ENCODE measurements at regions not wholly inside any gene's neighbourhood (a gene's known extent, or its start where the extent isn't known, plus 50 kb on each side); places are given as distances from the start of the nearest gene placed in this dataset.

DNA sequence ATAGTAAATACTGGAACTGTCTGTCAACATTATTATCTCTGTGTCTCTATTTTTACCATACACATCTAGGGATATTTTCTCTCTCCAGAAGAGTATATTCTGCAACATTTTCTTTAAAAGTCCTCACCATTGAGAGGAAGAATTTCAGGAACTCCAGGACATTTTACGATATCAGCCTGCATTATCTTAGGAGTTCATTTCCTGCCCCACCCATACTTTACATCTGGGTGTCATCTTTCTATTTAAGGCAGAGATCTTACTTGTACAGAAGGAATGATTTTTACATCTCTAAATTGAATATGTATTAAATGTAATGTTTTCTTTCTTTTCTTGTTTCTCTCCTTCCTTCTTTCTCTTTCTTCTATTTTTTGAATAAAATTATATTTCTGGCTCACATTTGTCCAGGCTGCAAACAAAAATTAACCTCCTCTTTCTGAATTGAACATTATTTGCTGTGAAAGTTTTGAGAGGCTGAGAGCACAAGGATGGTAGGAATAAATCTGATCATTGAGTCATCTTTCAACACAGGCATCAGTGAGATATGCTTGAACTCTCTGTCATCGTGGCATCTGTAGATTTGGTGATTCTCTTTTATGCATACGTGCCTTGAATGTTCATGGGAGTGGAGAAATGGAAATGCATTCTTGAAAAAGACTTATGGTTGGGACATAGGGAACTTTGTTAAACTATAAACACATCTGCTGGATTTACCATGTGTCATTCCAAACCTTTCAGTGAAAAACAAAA lies 753.6 kb downstream of the SLC16A7 start:
- Histone ChIP-seq H3K4me3 (ENCODE audit: low read depth, low read length) (no peak overlapping the region), H3K27me3 (ENCODE audit: control insufficient read depth, insufficient read depth, low read length) (no peaks in the 10 kb centered on the region), H3K36me3 (ENCODE audit: control insufficient read depth, insufficient read depth, low read length) (no peaks in the 10 kb centered on the region)
- TF ChIP-seq, protein P1, sequence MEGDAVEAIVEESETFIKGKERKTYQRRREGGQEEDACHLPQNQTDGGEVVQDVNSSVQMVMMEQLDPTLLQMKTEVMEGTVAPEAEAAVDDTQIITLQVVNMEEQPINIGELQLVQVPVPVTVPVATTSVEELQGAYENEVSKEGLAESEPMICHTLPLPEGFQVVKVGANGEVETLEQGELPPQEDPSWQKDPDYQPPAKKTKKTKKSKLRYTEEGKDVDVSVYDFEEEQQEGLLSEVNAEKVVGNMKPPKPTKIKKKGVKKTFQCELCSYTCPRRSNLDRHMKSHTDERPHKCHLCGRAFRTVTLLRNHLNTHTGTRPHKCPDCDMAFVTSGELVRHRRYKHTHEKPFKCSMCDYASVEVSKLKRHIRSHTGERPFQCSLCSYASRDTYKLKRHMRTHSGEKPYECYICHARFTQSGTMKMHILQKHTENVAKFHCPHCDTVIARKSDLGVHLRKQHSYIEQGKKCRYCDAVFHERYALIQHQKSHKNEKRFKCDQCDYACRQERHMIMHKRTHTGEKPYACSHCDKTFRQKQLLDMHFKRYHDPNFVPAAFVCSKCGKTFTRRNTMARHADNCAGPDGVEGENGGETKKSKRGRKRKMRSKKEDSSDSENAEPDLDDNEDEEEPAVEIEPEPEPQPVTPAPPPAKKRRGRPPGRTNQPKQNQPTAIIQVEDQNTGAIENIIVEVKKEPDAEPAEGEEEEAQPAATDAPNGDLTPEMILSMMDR (IDR thresholded peaks at IDR 0.05; ENCODE audit: insufficient read depth, low read length, poor library complexity, severe bottlenecking) = no peak
- DNase-seq (ENCODE audit: low read depth) = no peak

DNA sequence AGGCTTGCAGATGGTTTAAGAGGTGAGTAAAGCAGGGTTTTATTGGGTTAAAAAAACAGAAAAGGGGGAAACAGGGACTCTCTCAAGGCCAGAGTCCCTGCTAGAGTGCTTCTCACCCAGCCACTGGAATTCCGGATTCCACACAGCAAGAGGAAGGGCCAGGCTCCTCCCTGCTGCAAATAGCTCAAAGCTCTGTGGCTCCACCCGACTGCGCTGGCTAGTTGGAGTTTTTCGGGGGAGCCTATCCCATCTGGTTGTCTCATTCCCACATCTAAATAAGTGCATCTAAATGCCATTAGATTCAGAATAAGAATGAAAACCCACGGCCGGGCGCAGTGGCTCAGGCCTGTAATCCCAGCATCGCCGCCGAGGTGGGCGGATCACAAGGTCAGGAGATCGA lies 791.5 kb downstream of the SLC16A7 start:
- DNase-seq (ENCODE audit: low read depth) = no peak
- no peaks in the 10 kb centered on the region for H3K27me3 ChIP-seq (ENCODE audit: control insufficient read depth, insufficient read depth, low read length)
- TF ChIP-seq, protein P1 (IDR thresholded peaks at IDR 0.05; ENCODE audit: insufficient read depth, low read length, poor library complexity, severe bottlenecking) = no peak
- H3K4me3 ChIP-seq (ENCODE audit: low read depth, low read length) = no peak overlapping the region
- no peaks in the 10 kb centered on the region for H3K36me3 ChIP-seq (ENCODE audit: control insufficient read depth, insufficient read depth, low read length)

DNA sequence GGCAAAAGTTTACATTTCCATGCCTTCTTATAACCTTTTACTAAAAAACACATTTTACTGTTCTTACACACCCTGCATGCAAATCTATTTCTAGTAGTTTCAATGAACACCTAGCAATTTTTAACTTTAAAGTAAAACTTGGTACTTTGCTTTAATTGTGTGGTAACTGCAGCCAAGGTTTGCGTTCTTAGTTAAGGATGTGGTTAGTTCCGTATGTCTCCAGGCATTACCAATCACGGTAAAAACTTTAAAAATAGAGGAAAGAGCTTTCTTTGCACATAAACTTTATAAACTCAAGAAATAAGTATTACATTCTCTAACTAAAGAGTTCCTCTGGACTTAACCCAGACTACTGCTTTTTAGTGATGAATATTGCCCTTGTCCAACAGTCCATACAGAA lies 795.2 kb downstream of the SLC16A7 start:
- TF ChIP-seq, protein P1 (IDR thresholded peaks at IDR 0.05; ENCODE audit: insufficient read depth, low read length, poor library complexity, severe bottlenecking) = no peak
- no peak for DNase-seq (ENCODE audit: low read depth)
- no peak overlapping the region for H3K4me3 ChIP-seq (ENCODE audit: low read depth, low read length)
- H3K27me3 ChIP-seq (ENCODE audit: control insufficient read depth, insufficient read depth, low read length) = no peaks in the 10 kb centered on the region
- H3K36me3 ChIP-seq (ENCODE audit: control insufficient read depth, insufficient read depth, low read length) = no peaks in the 10 kb centered on the region

DNA sequence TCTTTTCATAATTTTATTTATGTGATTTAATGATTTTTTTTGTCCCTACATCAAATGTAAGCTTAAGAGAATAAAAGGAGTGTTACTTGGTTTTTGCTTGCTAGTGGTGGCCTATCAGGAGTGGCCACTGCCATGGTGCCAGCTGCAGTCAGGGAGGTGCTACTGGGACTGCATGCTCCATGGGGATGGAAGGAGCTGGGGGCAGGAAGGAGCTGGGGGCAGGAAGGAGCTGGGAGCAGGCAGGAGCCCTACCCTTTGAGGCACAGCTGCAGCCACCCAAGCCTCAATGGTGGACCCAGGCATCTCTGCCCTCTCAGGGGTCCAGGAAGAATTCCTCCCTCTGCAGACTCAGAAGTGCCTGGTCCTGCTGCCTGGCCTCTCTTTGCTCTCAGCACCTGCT lies 796.0 kb downstream of the SLC16A7 start:
- TF ChIP-seq, protein P1 (IDR thresholded peaks at IDR 0.05; ENCODE audit: insufficient read depth, low read length, poor library complexity, severe bottlenecking) = no peak
- H3K36me3 ChIP-seq (ENCODE audit: control insufficient read depth, insufficient read depth, low read length) = no peaks in the 10 kb centered on the region
- no peak for DNase-seq (ENCODE audit: low read depth)
- no peaks in the 10 kb centered on the region for H3K27me3 ChIP-seq (ENCODE audit: control insufficient read depth, insufficient read depth, low read length)
- no peak overlapping the region for H3K4me3 ChIP-seq (ENCODE audit: low read depth, low read length)

DNA sequence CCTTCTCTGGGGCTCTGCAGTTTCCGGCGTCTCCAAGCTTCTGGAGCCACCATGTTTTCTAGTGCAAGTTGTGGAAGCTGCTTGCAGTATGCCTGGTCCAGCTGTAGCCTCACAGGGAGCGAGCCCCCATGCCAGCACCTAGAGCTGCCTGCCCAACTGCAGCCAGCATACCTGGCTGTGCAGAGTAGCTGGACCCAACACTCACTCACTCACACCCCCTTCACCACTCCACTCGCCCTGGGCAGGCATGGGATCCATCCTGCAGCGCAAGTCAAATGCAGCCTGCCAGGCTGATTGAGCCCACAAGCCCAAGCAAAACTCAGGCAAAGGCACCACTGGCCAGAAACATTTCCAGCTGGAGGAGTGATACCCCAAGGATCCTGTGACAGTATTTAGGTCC lies 797.3 kb downstream of the SLC16A7 start:
- TF ChIP-seq, protein P1 (IDR thresholded peaks at IDR 0.05; ENCODE audit: insufficient read depth, low read length, poor library complexity, severe bottlenecking) = no peak
- no peaks in the 10 kb centered on the region for H3K36me3 ChIP-seq (ENCODE audit: control insufficient read depth, insufficient read depth, low read length)
- DNase-seq (ENCODE audit: low read depth) = no peak
- H3K4me3 ChIP-seq (ENCODE audit: low read depth, low read length) = no peak overlapping the region
- no peaks in the 10 kb centered on the region for H3K27me3 ChIP-seq (ENCODE audit: control insufficient read depth, insufficient read depth, low read length)

DNA sequence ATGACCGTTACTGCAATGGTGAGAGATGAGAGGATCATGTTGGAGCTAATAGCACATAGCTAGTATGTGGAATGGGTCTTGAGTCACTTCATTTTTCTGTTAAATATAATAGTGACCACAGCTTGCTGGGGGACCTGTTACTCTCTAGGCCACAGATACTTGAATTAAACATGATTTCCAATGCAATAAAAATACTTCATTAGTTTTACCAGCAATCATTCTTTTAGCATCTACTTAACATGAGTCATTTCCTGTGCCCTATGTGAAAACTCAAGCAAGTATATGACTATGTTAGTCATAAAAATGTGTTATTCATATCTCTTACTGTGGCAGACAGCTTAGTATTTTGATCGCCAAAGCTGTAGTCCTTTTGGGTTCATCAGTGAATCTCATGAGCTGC lies 798.8 kb downstream of the SLC16A7 start:
- H3K27me3 ChIP-seq (ENCODE audit: control insufficient read depth, insufficient read depth, low read length) = no peaks in the 10 kb centered on the region
- DNase-seq (ENCODE audit: low read depth) = no peak
- no peaks in the 10 kb centered on the region for H3K36me3 ChIP-seq (ENCODE audit: control insufficient read depth, insufficient read depth, low read length)
- TF ChIP-seq, protein P1 (IDR thresholded peaks at IDR 0.05; ENCODE audit: insufficient read depth, low read length, poor library complexity, severe bottlenecking) = no peak
- H3K4me3 ChIP-seq (ENCODE audit: low read depth, low read length) = no peak overlapping the region

Data from kidney epithelial cell (primary cell).